Activated CD4-positive, alpha-beta T cell treated with anti-CD3 and anti-CD28 coated beads, Interleukin-2, Interleukin-4, amounts not matched to agents 100 ng/mL and 50 ng/mL, durations not matched to agents 16 hours and 8 hours (primary cell): ENCODE measurements at regions not wholly inside any gene's neighbourhood (a gene's known extent, or its start where the extent isn't known, plus 50 kb on each side); places are given as distances from the start of the nearest gene placed in this dataset.

ENCODE experiments used
- DNase-seq: peaks from one replicate; pipeline ENCODE4 v3.0.0-alpha.2; 2020; ENCODE audit warnings: low spot score

GRCh38 chr5:61828856-61829255 lies 477.1 kb upstream of the KIF2A start:
- no peak for DNase-seq

GRCh38 chr5:61831736-61832135 lies 474.3 kb upstream of the KIF2A start:
- no peak for DNase-seq

- no peak for DNase-seq
These were observed 468.2 kb upstream of the KIF2A start for GRCh38 chr5:61837788-61838187.

GRCh38 chr5:61840361-61840760 lies 465.6 kb upstream of the KIF2A start:
- DNase-seq = no peak

- no peak for DNase-seq
These were observed 463.2 kb upstream of the KIF2A start for GRCh38 chr5:61842840-61843239.

GRCh38 chr5:61850696-61851095 lies 455.3 kb upstream of the KIF2A start:
- DNase-seq = no peak

- DNase-seq = no peak
These were observed 451.5 kb upstream of the KIF2A start for GRCh38 chr5:61854531-61854930.

GRCh38 chr5:61860978-61861377 lies 445.0 kb upstream of the KIF2A start:
- no peak for DNase-seq

GRCh38 chr5:61866930-61867329 lies 439.1 kb upstream of the KIF2A start:
- peak; percentile 26 for DNase-seq

GRCh38 chr5:61869333-61869732 lies 436.7 kb upstream of the KIF2A start:
- DNase-seq = no peak

- DNase-seq = no peak
These were observed 427.5 kb upstream of the KIF2A start for GRCh38 chr5:61878471-61878870.

GRCh38 chr5:61881821-61882487 lies 424.1 kb upstream of the KIF2A start:
- no peak for DNase-seq

GRCh38 chr5:61882901-61883500 lies 423.0 kb upstream of the KIF2A start:
- DNase-seq = no peak

GRCh38 chr5:61884252-61884855 lies 421.7 kb upstream of the KIF2A start:
- DNase-seq = no peak

- no peak for DNase-seq
These were observed 419.8 kb upstream of the KIF2A start for GRCh38 chr5:61886214-61886613.

- DNase-seq = no peak
These were observed 418.7 kb upstream of the KIF2A start for GRCh38 chr5:61887271-61887670.

GRCh38 chr5:61894046-61894445 lies 412.0 kb upstream of the KIF2A start:
- DNase-seq = no peak

GRCh38 chr5:61896811-61897210 lies 409.2 kb upstream of the KIF2A start:
- no peak for DNase-seq

- DNase-seq = no peak
These were observed 408.8 kb upstream of the KIF2A start for GRCh38 chr5:61897251-61897650.

- no peak for DNase-seq
These were observed 404.0 kb upstream of the KIF2A start for GRCh38 chr5:61901997-61902396.

GRCh38 chr5:61904730-61905129 lies 401.3 kb upstream of the KIF2A start:
- no peak for DNase-seq

GRCh38 chr5:61905613-61906012 lies 400.4 kb upstream of the KIF2A start:
- DNase-seq = no peak

- no peak for DNase-seq
These were observed 399.2 kb upstream of the KIF2A start for GRCh38 chr5:61906820-61907219.

GRCh38 chr5:61907995-61908394 lies 398.0 kb upstream of the KIF2A start:
- DNase-seq = no peak
